Mesenteric fat pad (tissue), 1 donor: ENCODE measurements at regions not wholly inside any gene's neighbourhood (a gene's known extent, or its start where the extent isn't known, plus 50 kb on each side); places are given as distances from the start of the nearest gene placed in this dataset.
A peak's percentile ranks its signal among the peaks of the same experiment; 100 is the strongest.
"Not testable (repeated sequence)": the region's sequence is repeated elsewhere in the genome, so short reads cannot be mapped to it uniquely, and the experiment has no call there.

ENCODE experiments used
- DNase-seq: peaks from one replicate; pipeline ENCODE4 v3.0.0-alpha.2; 2020; ENCODE audit warnings: low spot score
- donor health status: DM: yes; HTN: yes; CAD: no.

DNA sequence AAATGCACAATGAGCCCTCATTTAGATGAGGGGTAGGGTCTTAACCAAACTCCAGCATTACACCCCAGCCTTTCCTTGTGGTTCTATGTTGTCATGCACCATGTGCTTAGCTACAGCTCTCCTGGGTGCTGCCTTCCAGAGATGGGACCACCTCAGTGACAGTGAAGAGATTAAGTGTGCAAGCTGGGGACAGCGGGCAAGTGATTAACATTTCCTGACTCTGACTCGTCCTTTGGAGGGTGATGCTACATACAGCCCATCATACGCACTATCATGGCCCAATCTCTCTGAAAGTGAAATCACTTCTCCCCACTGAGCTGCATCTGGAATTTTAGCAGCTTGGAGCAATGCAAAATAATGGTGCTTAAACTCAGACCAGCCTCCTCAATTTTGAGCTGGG lies 293.0 kb upstream of the PLGLB1 start:
- DNase-seq, result not testable (repeated sequence)

DNA sequence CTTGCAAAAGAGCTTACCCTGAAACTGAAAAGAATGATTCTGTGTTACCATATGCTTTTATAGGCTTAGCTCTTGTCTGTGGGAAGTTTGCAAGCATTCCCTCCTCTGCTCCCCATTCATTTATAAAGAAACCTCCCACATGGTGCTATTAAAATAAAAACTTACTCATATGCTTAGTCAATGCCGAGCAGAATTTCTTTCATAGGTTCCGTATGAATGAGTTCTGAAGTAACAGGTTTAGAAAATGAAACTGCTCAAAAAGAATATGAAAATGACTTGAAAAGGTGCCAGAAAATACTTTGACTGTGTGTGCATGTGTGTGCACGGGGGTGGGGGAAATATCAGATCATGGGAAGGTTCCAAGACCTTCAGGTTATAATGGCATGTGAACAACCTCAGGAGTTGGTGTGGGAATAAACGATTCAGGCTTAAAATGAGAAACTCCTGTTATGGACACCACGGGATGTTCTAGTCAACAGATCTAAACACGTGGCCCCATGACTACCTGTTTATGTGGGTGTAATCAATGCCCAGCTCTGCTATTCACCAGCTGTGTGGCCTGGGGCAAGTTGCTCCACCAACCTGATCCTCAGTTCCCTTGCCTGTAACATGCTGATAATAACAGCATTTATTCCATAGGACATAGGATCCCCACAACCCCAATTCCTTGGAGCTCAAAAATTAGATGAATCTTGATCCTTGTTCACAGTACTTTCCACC lies 293.7 kb upstream of the PLGLB1 start:
- DNase-seq, result not testable (repeated sequence)

DNA sequence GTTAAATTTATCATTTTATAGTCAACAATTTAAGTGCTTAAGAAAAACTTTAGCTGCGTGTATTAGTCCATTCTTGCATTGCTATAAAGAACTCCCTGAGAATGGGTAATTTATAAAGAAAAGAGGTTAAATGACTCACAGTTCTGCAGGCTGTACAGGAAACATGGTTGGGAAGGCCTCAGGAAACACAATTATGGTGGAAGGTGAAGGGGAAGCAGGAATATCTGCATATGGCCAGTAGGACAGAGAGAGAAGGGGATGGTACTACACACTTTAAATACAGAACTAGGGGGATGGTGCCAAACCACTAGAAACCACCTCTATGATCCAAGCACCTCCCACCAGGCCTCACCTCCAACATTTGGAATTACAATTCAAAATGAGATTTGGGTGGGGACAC lies 295.5 kb upstream of the PLGLB1 start:
- not testable (repeated sequence) for DNase-seq

DNA sequence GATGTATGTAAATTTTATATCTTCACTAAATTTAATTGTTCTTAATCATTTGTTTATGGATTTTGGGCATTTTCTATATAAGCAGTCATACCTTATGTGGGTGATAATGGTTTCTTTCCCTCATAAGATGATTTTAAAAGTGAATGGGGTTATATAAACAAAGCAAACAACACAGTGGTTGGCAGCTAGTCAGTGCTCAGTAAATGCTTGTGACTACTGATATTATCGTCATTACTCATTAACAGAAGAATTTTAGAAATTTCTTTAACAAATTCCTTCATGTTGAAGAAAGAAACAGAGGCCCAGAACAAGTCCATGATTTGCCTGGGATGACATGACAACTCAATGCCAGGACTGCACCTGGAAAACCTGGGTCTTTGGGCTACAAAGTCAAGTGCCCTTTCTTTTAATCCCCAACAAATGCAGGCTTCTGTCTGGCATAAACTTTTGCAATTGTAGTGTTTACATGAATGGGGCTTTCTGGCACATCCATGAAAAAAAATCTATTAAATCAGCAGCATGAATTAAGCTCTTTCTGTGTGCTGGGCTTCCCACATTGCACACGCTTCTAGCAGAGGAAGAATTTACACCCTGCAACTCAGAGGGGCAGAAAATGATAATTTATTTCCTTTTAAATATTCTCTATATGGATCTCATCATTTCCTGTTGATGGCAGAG lies 297.3 kb upstream of the PLGLB1 start:
- not testable (repeated sequence) for DNase-seq

DNA sequence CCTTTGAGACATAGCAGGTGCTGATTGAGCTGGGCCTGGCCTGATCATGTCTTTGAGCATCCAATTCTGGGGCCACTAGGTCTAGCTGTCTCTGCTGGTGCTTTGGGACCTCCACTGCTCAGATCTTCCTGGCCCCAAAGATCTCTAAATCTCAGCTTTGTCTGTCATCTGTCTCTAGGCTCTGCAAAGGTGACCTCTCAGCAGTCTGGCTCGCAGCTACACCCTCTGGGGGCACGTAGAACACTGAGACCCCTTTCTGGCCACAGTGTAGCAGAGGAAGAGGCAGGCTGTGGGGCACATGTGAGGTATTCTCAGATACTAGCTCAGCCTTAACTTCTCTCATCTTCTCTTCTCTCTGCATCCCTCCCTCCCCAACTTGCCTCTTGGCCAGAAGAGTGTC lies 298.1 kb upstream of the PLGLB1 start:
- DNase-seq, result not testable (repeated sequence)

DNA sequence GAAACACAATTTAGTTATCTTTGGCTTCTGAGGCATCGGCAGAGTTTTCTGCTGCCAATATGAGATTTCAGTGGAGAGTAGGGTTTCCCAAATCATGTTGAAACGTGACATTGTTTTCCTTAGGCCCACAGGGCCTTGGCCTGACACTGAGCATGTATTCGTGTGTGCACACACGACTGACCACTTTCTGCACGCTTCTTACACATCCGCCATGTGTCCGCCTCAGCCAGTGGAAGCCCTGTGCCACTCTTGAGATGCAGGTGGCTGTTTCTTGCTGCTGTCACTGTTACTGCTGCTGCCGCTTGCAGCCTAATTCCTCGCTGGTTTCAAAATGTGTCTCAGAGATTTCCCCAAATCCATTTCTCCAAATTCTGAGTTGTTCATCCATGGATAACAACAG lies 299.6 kb upstream of the PLGLB1 start:
- not testable (repeated sequence) for DNase-seq

DNA sequence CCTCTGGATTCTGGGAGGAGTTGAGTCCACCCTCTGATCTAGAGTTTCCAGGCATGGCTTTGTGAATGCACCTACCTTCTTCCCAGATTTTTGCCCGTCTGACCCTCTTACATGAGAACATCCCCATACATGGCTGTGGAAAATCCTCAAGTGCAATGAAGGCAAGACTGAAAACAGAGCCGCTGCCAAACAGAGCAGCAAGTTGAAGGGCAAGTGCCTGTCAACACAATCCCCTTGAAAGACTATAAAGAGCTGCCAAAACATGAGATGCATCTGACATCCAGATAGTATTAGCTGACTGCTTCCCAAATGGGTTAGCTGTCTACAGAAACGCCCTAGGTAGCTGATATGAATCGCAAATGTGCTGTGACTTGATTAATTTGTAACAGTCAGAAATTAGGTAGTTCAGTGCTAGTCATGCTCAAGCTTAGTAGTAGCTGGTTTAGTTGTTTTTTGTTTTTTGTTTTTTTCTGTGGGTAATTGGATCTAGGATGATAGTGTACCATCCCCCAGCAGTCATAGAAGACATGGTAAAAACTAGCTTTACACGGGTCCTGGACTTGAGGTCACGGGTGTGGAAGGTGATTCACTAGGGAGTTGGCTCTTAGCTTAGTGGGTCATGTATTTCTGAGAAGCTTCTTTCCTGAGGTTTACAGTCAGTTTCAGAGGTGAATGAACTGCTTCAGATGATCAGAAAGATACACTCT lies 302.8 kb upstream of the PLGLB1 start:
- not testable (repeated sequence) for DNase-seq

DNA sequence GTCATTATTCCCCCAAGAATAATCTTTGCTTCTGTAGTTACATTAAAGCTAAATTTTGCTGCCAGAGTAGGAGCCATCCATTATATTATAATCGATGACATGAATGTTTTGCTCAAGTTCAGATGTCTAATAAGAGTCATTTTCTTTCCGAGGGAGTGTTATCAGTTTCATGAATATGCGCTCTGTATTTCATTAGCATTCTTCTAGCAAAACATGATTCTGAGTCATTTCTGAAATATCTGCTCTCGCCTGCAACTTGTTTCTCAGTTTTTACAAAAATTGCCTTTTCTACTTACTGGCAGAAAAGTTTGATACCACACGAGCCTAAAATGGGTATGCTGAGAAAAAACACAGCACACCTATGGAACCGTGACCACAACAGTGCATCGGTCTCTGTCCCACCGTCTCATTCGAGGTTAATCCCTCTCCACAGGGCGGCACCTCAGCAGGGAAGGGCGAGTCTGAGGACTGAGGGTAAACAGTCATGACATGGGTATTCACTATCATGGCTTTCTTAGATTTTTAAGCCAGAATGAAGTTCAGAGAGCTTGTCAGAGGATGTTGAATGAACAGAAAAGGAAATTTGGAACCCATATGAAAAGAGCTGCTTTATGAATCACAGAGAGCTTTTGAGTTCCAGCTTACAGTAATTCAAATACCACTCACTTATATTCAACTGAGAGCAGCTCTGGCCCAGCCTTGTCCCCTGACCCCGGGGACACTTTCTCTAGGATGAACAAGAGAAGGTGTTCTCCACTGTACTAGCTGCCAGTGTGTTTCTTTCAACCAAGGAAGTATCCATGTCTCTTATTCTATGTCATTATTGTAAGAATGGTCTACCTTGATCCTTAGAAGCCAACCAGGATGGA lies 303.6 kb upstream of the PLGLB1 start:
- DNase-seq, result not testable (repeated sequence)

DNA sequence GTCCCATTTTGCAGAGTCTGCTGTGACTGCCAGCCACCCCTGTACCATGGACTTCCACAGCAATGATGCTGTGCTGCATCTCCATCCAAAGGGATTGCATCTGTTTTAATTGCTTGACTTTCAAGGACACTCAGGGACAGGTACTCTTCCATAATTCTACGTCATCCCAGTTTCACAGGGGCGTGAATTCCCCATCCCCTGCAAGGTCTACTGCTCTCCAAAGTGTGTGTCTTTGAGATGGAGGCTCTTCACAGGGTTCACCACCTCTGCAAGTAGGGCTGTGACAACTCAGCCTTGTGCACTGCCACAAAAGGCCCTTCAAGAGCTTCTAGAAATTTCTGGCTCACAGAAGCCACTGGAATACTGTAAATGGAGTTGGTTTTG lies 304.3 kb upstream of the PLGLB1 start:
- DNase-seq, result not testable (repeated sequence)

DNA sequence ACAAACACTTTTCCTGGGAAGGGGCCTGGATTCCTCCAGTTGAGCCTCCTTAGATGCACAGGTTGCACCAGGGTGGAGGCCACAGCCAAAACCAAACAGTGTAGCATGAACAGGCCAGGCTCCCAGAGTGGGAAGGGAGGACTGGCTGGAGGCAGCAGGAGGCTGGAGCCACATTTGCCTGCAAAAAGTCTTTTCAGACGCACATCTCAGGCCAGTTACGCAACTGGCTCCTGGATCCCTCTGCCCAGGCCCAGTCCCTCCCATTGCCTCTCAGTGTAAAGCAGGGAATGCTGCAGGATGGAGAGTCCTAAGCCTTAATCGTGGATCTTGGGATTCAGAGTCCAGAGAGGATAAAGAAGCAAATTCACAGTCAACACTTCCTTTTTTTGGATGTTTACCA lies 305.1 kb upstream of the PLGLB1 start:
- not testable (repeated sequence) for DNase-seq

DNA sequence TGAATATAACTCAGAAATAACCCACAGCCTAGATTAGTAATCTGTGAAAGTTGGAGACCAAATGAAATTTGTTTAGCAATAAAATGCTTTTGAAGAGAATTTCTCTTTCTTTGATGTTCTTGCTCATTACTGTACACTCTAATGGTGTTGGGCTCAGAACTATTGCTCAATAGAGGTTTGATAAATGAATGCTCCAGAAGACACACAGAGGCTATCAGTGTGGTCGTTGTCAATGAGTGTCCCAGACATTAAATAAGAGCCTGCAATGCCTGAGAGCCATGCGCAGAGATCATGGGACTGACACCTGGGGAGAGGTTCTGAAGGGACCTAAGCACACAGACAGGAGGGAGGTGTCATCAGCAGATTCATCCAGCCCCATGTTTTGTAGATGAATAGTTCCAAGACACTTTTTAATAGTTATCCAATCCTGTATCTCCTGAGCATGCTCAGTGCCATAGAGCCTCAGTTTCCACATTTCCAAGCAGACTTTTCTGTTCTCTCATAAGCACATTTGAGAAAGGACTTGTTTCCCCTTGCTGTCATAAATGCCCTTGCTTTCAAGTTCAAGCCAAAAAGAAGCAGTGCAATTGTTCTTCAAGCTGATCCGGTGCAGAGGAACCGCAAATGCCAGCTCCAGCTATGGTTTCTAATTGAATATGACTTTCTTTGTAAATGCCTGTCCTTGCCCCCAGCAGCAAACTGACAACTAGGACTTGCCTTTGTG lies 306.2 kb upstream of the PLGLB1 start:
- DNase-seq, result not testable (repeated sequence)

DNA sequence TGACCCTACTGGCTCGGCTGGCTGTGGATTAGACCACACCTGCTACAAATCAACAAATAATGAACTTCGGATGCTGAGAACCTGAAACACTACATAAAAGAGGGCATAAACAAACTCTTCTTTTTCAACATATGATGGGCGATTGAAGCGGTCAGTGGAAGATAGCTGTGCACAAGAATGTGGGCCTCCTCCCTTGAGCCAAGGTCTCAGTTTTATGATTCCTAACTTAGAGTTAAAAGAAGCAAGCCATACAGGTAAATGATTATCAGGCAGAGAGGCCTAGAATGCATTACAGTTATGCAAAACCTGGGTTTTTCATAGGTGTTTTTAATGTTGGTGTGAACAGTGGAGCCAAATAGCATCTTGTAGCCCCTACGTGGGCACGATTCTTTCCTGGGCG lies 307.9 kb upstream of the PLGLB1 start:
- DNase-seq, result not testable (repeated sequence)

DNA sequence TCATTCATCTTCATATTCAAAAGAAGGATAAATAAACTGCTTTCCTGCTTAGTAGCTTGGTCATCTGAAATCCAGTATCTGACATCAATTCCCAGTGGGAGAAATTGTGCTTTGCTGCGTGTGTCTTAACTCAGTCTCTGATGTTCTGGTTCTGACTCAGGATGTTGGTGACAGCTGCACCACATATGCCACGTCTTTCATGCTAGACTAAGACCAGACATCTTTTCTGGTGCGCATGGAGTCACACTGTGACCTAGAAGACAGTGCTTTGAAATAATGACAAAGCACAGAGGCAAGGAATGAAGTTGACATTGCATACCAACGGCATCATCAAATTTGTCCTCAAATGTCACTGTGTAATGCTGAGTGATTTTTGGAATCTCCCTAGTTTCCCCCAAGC lies 308.8 kb upstream of the PLGLB1 start:
- not testable (repeated sequence) for DNase-seq

DNA sequence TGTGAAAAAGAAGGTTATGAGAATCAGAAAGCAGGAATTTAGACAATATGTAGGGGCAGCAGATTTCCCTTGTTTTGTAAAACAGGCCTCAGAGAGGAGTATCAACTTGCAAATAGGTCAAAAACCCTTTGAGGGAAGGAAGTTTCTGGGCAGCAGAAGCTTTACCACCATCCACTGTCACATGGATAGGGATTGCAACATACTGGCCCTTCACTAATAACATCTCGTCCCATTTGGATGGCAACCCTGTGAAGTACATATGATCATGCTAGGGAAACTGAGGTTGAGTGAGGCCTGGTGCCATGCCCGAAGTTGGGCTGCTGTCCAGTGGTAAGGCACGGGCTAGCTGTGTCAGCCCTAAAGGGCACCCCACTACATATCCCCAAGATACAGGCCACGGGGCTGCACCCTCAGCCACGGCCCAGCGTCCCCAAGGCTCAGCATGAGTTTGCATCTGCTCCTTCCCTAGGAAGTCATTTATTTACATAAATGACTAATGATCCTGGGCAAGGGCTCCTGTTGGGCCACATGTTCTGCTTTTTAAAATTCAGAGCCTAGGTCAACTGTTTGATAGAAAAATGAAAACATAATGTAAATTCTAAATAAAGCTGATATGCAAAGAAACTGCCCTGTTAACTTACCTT lies 310.4 kb upstream of the PLGLB1 start:
- DNase-seq, result not testable (repeated sequence)

DNA sequence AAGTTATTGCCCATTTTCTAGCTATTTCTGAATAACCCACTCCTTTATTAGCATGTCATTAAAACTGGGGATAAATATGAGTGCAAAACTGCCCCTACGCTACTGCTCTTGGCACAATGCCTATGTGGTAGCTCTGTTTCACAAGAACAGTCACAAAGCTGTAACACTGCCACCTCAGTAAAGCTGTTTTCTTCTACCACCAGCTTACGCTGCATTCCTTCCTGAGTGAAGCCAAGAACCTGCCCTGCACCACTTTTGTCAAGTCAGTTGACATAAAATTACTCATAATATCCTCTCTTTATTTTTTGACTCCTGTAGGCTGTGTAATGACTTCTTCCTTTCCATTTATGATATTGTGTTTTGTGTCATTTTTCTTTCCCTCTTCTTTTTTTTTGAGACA lies 313.2 kb upstream of the PLGLB1 start:
- DNase-seq, result not testable (repeated sequence)

DNA sequence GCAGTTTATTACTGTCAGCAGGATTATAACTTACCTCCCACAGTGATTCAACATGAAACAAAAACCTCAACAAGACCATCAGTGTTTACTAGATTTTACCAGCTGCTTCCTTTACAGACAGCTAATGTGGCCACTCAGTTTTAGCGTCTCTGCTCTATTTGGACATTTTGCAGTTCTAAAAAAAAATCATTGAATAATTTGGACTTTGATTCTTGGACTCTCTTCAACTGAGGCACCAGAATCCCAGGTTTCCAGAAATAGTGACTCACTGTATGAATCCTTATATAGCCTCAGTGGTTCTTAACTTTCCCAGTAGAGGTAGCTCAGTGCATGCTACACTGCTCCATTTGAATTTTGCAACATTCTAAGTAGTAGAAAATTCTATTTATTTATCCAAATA lies 317.4 kb upstream of the PLGLB1 start:
- DNase-seq, result not testable (repeated sequence)

DNA sequence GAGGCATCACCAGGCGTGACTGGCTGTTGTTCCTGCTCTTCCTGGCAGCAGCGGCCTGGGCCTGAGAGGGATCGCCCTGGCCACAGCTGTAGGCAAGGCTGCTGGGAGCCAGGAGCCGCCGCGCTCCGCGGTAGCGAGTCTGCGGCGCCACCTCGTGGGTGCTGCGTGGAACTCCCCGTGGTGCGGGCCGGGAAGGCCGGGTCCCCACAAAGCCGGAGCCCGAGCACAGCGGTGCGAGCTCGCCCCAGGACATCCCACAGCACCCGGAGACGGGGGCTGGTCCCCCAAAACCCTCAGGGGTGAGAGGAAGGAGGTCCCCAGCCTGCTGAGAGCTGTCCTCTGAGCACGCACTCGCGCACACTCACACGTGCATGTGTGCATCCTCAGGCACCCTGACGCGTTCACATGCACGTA lies 320.0 kb upstream of the PLGLB1 start:
- peak; percentile 90 for DNase-seq

DNA sequence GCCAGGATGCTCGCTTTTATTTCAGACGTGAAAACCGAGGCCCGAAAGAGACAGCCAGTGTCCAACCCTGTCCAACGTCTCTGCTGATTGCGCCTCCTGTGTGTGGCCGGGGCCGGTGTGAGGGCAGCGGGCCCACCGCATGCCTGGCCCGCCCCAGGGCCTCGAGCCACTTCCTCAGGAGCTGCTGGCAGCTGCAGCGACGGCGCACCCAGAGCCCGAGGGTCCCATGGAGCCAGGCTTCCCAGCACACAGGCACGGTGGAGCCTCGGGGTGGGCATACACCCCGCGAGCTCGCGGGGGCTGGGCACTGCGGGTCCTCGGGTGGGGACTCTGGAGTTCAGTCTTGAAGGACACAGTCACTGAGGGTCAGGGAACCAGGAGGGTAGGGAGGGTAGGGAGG lies 320.5 kb upstream of the PLGLB1 start:
- DNase-seq, result not testable (repeated sequence)

DNA sequence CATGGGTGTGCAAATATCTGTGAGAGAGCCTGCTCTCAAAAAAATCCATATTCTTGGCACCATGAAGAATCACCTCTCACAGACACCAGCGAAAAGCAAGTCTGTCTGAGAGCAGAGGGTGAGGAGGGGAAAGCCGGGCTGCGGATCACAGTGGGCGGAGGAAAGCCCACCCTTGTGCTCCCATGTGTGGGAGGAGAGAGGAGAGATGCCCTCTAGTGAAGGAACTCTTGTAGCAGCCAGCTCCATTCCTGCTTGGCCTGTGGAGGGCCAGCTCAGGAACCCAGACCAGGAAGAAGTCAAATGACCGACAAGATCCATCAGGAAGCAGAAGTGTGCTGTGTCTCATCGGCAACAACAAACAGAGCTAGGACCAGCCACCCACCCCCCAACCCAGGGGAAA lies 321.7 kb upstream of the PLGLB1 start:
- not testable (repeated sequence) for DNase-seq

DNA sequence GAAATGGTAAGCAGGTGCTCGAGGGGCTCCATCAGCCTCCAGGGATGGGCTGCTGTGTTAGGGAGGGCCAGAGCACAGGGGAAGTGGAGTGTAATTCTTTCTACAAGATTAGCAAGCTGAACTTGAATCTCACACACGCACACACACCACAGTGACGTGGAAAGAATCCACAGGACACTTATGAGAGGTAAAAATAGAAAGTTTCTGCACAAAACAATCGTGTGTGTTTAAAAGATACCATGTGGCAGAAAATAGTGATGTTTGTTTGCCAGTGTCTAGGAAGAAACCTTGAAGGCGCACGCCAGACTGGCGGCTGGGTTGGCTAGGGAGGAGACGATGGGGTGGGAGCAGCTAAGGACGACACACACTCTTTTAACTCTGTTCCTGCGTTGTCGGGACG lies 323.6 kb upstream of the PLGLB1 start:
- not testable (repeated sequence) for DNase-seq
